ENCODE measurements at regions not wholly inside any gene's neighbourhood (a gene's known extent, or its start where the extent isn't known, plus 50 kb on each side); places are given as distances from the start of the nearest gene placed in this dataset.

DNA sequence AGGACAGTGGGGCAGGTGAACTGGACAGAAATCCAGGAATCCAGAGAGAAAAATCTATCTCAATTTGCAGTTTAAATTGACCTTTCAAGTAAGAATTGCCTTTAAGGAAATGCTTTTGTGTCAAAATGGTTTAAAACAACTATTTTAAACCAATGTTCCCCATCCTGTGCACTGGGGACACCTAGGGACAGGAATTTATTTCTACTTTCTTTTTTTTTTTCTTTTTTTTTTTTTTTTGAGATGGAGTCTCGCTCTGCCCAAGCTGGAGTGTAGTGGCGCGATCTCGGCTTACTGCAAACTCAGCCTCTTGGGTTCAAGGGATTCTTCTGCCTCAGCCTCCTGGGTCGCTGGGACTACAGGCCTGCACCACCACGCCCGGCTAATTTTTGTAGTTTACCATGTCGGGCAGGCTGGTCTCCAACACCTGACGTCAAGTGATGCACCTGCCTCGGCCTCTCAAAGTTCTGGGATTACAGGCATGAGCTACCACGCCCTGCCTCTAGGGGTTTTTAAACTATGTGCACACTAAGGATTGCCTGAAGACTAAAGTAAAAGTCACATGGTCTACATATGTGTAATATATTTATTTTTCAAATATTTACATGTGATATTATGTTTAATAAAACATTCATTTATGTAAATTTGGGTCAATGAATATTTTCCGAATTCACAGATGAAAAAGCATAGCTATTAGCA lies 1213.4 kb downstream of the STIM2 start:
- TF ChIP-seq CTCF (IDR thresholded peaks at IDR 0.05) = no peak

GRCh38 chr4:28075401-28075956 lies 1214.8 kb downstream of the STIM2 start:
- no peak for TF ChIP-seq CTCF (IDR thresholded peaks at IDR 0.05)

GRCh38 chr4:28082686-28083390 lies 1222.2 kb downstream of the STIM2 start:
- TF ChIP-seq CTCF (IDR thresholded peaks at IDR 0.05) = no peak

GRCh38 chr4:28092610-28093009 lies 1232.0 kb downstream of the STIM2 start:
- no peak for TF ChIP-seq CTCF (IDR thresholded peaks at IDR 0.05)

GRCh38 chr4:28093071-28093470 lies 1232.4 kb downstream of the STIM2 start:
- TF ChIP-seq CTCF (IDR thresholded peaks at IDR 0.05) = no peak

- TF ChIP-seq CTCF (IDR thresholded peaks at IDR 0.05) = no peak
Measured at GRCh38 chr4:28101583-28101982, 1240.9 kb downstream of the STIM2 start.

- no peak for TF ChIP-seq CTCF (IDR thresholded peaks at IDR 0.05)
Measured at GRCh38 chr4:28105271-28105859, 1244.7 kb downstream of the STIM2 start.
